Astrocyte (in vitro differentiated cells and primary cell): ENCODE measurements at regions not wholly inside any gene's neighbourhood (a gene's known extent, or its start where the extent isn't known, plus 50 kb on each side); places are given as distances from the start of the nearest gene placed in this dataset.

Experiments
- CTCF ChIP-seq: IDR thresholded peaks from 2 replicates; pipeline ENCODE4 v1.5.1; 2011; ENCODE audit warnings: low read depth, mild to moderate bottlenecking, inconsistent platforms, low read length, moderate library complexity; ENCODE audit not compliant: insufficient read depth
- EZH2 ChIP-seq: IDR thresholded peaks from 2 replicates; pipeline ENCODE4 v1.6.1; 2012; ENCODE audit warnings: mild to moderate bottlenecking, low read length, inconsistent platforms; ENCODE audit not compliant: insufficient read depth

- TF ChIP-seq CTCF (no peak), EZH2 (no peak)
These were observed 93.8 kb upstream of the PDZRN3 start for GRCh38 chr3:73718326-73719110.
